ENCODE measurements at regions not wholly inside any gene's neighbourhood (a gene's known extent, or its start where the extent isn't known, plus 50 kb on each side); places are given as distances from the start of the nearest gene placed in this dataset.

GRCh38 chr11:15748132-15748531 is 608.2 kb downstream of the SOX6 start:
- Histone ChIP-seq H3K27ac (ENCODE audit: insufficient read depth, low read depth, low read length, poor library complexity, severe bottlenecking) (no peak overlapping the region), H3K4me3 (ENCODE audit: insufficient read depth, low read depth, low read length) (no peak overlapping the region), H3K36me3 (ENCODE audit: control insufficient read depth, insufficient read depth, low read length) (no peaks in the 10 kb centered on the region), H3K4me1 (ENCODE audit: control insufficient read depth, insufficient read depth, low read length) (peaks cover 3% of the 10 kb centered on the region), H3K9me3 (ENCODE audit: control insufficient read depth, low read length) (no peaks in the 10 kb centered on the region), H3K27me3 (ENCODE audit: control insufficient read depth, insufficient read depth, low read length, poor library complexity, severe bottlenecking) (no peaks in the 10 kb centered on the region)

- Histone ChIP-seq H3K27me3 (ENCODE audit: control insufficient read depth, insufficient read depth, low read length, poor library complexity, severe bottlenecking) (no peaks in the 10 kb centered on the region), H3K27ac (ENCODE audit: insufficient read depth, low read depth, low read length, poor library complexity, severe bottlenecking) (no peak overlapping the region), H3K36me3 (ENCODE audit: control insufficient read depth, insufficient read depth, low read length) (no peaks in the 10 kb centered on the region), H3K4me1 (ENCODE audit: control insufficient read depth, insufficient read depth, low read length) (no peaks in the 10 kb centered on the region), H3K9me3 (ENCODE audit: control insufficient read depth, low read length) (no peaks in the 10 kb centered on the region), H3K4me3 (ENCODE audit: insufficient read depth, low read depth, low read length) (no peak overlapping the region)
- WGBS, 2 experiments: 88 to 92% methylated on average over 2 of the region's 2 CpGs
These were observed 607.6 kb downstream of the SOX6 start for GRCh38 chr11:15748741-15749140.

GRCh38 chr11:15750535-15751308 is 605.6 kb downstream of the SOX6 start:
- 90 to 95% methylated on average over 11 of the region's 11 CpGs for WGBS, 2 experiments

GRCh38 chr11:15754221-15754620 is 602.1 kb downstream of the SOX6 start:
- WGBS, 2 experiments: 100% methylated on average over 1 of the region's 1 CpG; no CpG with 5 or more reads in 1 of the 2 experiments
- Histone ChIP-seq H3K27ac (ENCODE audit: insufficient read depth, low read depth, low read length, poor library complexity, severe bottlenecking) (no peak overlapping the region), H3K36me3 (ENCODE audit: control insufficient read depth, insufficient read depth, low read length) (no peaks in the 10 kb centered on the region), H3K27me3 (ENCODE audit: control insufficient read depth, insufficient read depth, low read length, poor library complexity, severe bottlenecking) (no peaks in the 10 kb centered on the region), H3K4me1 (ENCODE audit: control insufficient read depth, insufficient read depth, low read length) (no peaks in the 10 kb centered on the region), H3K4me3 (ENCODE audit: insufficient read depth, low read depth, low read length) (no peak overlapping the region), H3K9me3 (ENCODE audit: control insufficient read depth, low read length) (no peaks in the 10 kb centered on the region)

More at GRCh38 chr11:15750535-15751308, 605.6 kb downstream of the SOX6 start:
- H3K36me3 ChIP-seq (ENCODE audit: control insufficient read depth, insufficient read depth, low read length): no peaks in the 10 kb centered on the region
- no peaks in the 10 kb centered on the region for H3K27me3 ChIP-seq (ENCODE audit: control insufficient read depth, insufficient read depth, low read length, poor library complexity, severe bottlenecking)
- no peaks in the 10 kb centered on the region for H3K9me3 ChIP-seq (ENCODE audit: control insufficient read depth, low read length)
- H3K4me3 ChIP-seq (ENCODE audit: insufficient read depth, low read depth, low read length): no peak overlapping the region
- no peaks in the 10 kb centered on the region for H3K4me1 ChIP-seq (ENCODE audit: control insufficient read depth, insufficient read depth, low read length)
- H3K27ac ChIP-seq (ENCODE audit: insufficient read depth, low read depth, low read length, poor library complexity, severe bottlenecking): no peak overlapping the region

GRCh38 chr11:15757048-15757698 is 599.2 kb downstream of the SOX6 start:
- 91 to 94% methylated on average over 16 of the region's 16 CpGs for WGBS, 2 experiments
- Histone ChIP-seq H3K9me3 (ENCODE audit: control insufficient read depth, low read length) (no peaks in the 10 kb centered on the region), H3K4me1 (ENCODE audit: control insufficient read depth, insufficient read depth, low read length) (no peaks in the 10 kb centered on the region), H3K4me3 (ENCODE audit: insufficient read depth, low read depth, low read length) (no peak overlapping the region), H3K27ac (ENCODE audit: insufficient read depth, low read depth, low read length, poor library complexity, severe bottlenecking) (no peak overlapping the region), H3K27me3 (ENCODE audit: control insufficient read depth, insufficient read depth, low read length, poor library complexity, severe bottlenecking) (no peaks in the 10 kb centered on the region), H3K36me3 (ENCODE audit: control insufficient read depth, insufficient read depth, low read length) (no peaks in the 10 kb centered on the region)

GRCh38 chr11:15758857-15759465 is 597.4 kb downstream of the SOX6 start:
- Histone ChIP-seq H3K4me3 (ENCODE audit: insufficient read depth, low read depth, low read length) (no peak overlapping the region), H3K9me3 (ENCODE audit: control insufficient read depth, low read length) (no peaks in the 10 kb centered on the region), H3K27ac (ENCODE audit: insufficient read depth, low read depth, low read length, poor library complexity, severe bottlenecking) (no peak overlapping the region), H3K27me3 (ENCODE audit: control insufficient read depth, insufficient read depth, low read length, poor library complexity, severe bottlenecking) (no peaks in the 10 kb centered on the region), H3K36me3 (ENCODE audit: control insufficient read depth, insufficient read depth, low read length) (no peaks in the 10 kb centered on the region), H3K4me1 (ENCODE audit: control insufficient read depth, insufficient read depth, low read length) (no peaks in the 10 kb centered on the region)
- 89 to 92% methylated on average over 10 of the region's 10 CpGs for WGBS, 2 experiments

- Histone ChIP-seq H3K9me3 (ENCODE audit: control insufficient read depth, low read length) (no peaks in the 10 kb centered on the region), H3K27ac (ENCODE audit: insufficient read depth, low read depth, low read length, poor library complexity, severe bottlenecking) (no peak overlapping the region), H3K27me3 (ENCODE audit: control insufficient read depth, insufficient read depth, low read length, poor library complexity, severe bottlenecking) (no peaks in the 10 kb centered on the region), H3K4me3 (ENCODE audit: insufficient read depth, low read depth, low read length) (no peak overlapping the region), H3K4me1 (ENCODE audit: control insufficient read depth, insufficient read depth, low read length) (no peaks in the 10 kb centered on the region), H3K36me3 (ENCODE audit: control insufficient read depth, insufficient read depth, low read length) (no peaks in the 10 kb centered on the region)
- WGBS, 2 experiments: 92% methylated on average over 4 of the region's 4 CpGs
These were observed 595.1 kb downstream of the SOX6 start for GRCh38 chr11:15761235-15761634.

- WGBS, 2 experiments: 89% methylated on average over 1 of the region's 1 CpG; no CpG with 5 or more reads in 1 of the 2 experiments
- no peaks in the 10 kb centered on the region for H3K9me3 ChIP-seq (ENCODE audit: control insufficient read depth, low read length)
- H3K4me1 ChIP-seq (ENCODE audit: control insufficient read depth, insufficient read depth, low read length): no peaks in the 10 kb centered on the region
- no peaks in the 10 kb centered on the region for H3K36me3 ChIP-seq (ENCODE audit: control insufficient read depth, insufficient read depth, low read length)
- no peaks in the 10 kb centered on the region for H3K27me3 ChIP-seq (ENCODE audit: control insufficient read depth, insufficient read depth, low read length, poor library complexity, severe bottlenecking)
- no peak overlapping the region for H3K4me3 ChIP-seq (ENCODE audit: insufficient read depth, low read depth, low read length)
- H3K27ac ChIP-seq (ENCODE audit: insufficient read depth, low read depth, low read length, poor library complexity, severe bottlenecking): no peak overlapping the region
These were observed 592.0 kb downstream of the SOX6 start for GRCh38 chr11:15764326-15764725.

GRCh38 chr11:15764948-15765347 is 591.4 kb downstream of the SOX6 start:
- WGBS, 2 experiments: 90 to 96% methylated on average over 1 of the region's 1 CpG

GRCh38 chr11:15765530-15765929 is 590.8 kb downstream of the SOX6 start:
- no peaks in the 10 kb centered on the region for H3K36me3 ChIP-seq (ENCODE audit: control insufficient read depth, insufficient read depth, low read length)
- H3K27ac ChIP-seq (ENCODE audit: insufficient read depth, low read depth, low read length, poor library complexity, severe bottlenecking): no peak overlapping the region
- 91 to 98% methylated on average over 3 of the region's 3 CpGs for WGBS, 2 experiments
- H3K9me3 ChIP-seq (ENCODE audit: control insufficient read depth, low read length): no peaks in the 10 kb centered on the region
- no peak overlapping the region for H3K4me3 ChIP-seq (ENCODE audit: insufficient read depth, low read depth, low read length)
- H3K27me3 ChIP-seq (ENCODE audit: control insufficient read depth, insufficient read depth, low read length, poor library complexity, severe bottlenecking): no peaks in the 10 kb centered on the region
- H3K4me1 ChIP-seq (ENCODE audit: control insufficient read depth, insufficient read depth, low read length): no peaks in the 10 kb centered on the region

More at GRCh38 chr11:15764948-15765347, 591.4 kb downstream of the SOX6 start:
- no peak overlapping the region for H3K4me3 ChIP-seq (ENCODE audit: insufficient read depth, low read depth, low read length)
- no peaks in the 10 kb centered on the region for H3K4me1 ChIP-seq (ENCODE audit: control insufficient read depth, insufficient read depth, low read length)
- H3K36me3 ChIP-seq (ENCODE audit: control insufficient read depth, insufficient read depth, low read length): no peaks in the 10 kb centered on the region
- H3K27ac ChIP-seq (ENCODE audit: insufficient read depth, low read depth, low read length, poor library complexity, severe bottlenecking): no peak overlapping the region
- no peaks in the 10 kb centered on the region for H3K27me3 ChIP-seq (ENCODE audit: control insufficient read depth, insufficient read depth, low read length, poor library complexity, severe bottlenecking)
- no peaks in the 10 kb centered on the region for H3K9me3 ChIP-seq (ENCODE audit: control insufficient read depth, low read length)

All from ectodermal cell (in vitro differentiated cells).